ENCODE measurements at regions not wholly inside any gene's neighbourhood (a gene's known extent, or its start where the extent isn't known, plus 50 kb on each side); places are given as distances from the start of the nearest gene placed in this dataset.

DNA sequence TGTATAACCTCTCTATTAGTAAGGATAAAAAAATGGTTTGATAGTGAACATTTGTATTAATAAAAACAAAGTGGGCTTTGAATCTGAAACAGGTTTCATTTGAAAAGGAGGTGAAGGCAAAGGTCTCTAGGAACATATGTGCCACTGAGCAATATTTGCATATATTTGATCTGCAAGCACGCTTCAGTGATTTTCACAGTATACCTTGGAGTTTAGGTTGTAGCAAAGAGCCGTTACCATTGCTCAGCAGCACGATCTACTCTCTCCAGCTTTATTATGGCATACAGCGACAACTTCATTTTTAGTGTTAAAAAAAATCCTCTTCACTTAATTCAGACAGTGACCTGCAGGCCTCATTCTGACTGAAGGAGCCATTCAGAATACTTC, 75.8 kb upstream of the ZEB2 start:
- no peak for DNase-seq

DNA sequence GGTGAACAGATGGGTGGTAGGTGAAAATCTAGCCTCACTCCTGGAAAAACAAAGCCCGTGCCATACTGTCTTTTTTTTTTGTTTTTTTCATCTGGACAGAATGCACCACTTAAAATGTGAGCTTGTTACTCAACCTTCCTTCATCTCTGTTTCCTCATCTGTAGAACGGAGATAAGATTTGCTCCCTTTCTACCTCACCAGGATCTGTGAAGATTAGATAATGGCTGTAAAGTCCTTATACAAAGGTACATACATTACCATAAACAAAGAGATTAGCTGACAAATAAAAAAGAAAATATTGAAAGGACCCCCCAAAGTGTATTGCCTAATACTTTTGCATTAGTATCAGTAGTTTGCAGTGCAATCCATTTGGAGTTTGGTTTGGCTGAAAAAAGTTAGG, 75.4 kb upstream of the ZEB2 start:
- no peak for DNase-seq

DNA sequence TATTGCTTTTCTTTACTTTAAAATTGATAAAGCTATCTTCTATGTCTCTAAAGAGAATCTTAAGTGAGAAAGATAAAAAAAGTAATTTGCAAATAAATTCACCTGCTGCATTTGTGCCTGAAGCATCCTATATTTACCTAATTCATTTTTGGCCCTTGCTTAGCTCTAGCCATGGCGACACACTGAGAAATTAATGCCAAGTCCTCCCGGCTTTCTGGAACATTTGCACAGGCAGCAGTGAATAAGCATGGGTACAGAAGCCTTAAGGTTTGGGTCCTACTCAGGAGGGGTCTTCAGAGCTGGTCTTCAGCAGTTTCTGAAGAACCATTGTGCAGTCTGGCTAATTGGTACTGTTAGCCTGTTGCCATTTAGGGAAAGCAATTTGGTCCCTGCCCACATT, 73.9 kb upstream of the ZEB2 start:
- no peak for DNase-seq

DNA sequence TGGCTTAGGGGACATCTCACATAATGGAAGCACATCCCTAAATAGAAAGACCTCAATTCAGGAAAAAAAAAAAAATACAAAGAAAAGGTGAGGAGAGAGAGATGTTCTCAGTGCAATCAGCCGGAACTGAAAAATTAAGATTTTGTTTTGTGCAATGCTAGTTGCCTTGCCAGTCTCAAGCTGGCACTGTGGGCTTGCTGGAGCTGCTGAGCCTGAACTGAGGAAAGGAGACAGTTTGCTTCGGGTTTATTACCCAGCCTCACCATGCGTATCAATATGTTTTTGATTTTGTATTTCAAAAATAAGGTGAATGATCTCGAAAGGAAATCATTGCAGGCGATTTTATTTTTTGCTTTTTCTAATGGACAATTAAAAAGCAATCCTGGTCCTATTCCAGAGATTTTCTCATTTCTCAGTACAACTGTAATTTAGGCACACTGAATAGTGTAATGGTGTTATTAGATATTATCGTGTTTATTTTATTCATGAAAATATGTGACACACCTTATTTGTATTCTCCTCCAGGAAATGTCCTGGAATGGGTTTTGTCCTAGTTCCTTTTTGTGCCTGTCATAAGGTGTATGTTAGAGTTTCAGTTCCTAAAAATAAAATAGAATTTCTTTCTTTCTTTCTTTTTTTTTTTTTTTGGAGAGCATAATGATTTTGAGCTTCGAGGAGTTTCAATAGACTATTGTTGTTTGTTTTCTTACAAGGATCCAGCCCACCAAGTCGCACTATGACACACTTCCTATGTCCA, 72.8 kb upstream of the ZEB2 start:
- DNase-seq = no peak

DNA sequence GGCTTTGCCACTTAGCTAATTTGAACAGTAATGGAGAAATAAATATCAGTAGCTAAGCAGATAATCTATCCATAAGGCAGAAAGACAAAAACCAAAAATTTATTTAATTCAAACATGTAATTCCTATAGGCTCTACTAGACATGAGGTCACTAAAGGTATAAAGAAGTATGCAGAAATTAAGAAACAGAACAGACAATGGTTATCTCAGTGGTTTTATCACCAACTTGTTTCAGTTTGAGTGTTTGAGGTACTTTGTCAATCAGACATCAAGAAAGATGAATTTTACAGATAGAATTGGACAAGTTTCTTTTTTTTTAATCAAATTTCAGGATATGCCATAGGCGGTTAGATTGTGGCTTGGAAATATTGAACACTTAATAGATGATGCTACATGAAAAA, 67.4 kb upstream of the ZEB2 start:
- DNase-seq = no peak

DNA sequence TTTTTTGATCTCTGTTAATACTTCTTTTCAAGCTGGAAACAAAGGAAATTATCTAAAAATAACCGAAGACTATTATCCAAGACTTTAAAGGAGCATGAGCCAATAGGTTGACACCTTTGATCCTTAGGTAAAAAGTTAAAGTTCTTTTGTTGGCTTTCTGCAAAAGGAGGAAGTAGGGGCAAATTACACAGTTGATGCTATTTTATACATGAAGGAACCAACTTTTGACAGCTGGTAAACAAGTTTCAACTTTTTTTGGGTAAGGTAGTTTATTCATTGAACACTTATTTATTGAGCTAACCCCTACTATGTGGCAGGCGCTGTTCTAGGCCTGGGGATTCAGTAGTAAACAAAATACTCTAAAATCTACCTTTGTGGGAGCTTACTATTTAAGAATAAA, 66.6 kb upstream of the ZEB2 start:
- peak; percentile 6 to 13 for DNase-seq

DNA sequence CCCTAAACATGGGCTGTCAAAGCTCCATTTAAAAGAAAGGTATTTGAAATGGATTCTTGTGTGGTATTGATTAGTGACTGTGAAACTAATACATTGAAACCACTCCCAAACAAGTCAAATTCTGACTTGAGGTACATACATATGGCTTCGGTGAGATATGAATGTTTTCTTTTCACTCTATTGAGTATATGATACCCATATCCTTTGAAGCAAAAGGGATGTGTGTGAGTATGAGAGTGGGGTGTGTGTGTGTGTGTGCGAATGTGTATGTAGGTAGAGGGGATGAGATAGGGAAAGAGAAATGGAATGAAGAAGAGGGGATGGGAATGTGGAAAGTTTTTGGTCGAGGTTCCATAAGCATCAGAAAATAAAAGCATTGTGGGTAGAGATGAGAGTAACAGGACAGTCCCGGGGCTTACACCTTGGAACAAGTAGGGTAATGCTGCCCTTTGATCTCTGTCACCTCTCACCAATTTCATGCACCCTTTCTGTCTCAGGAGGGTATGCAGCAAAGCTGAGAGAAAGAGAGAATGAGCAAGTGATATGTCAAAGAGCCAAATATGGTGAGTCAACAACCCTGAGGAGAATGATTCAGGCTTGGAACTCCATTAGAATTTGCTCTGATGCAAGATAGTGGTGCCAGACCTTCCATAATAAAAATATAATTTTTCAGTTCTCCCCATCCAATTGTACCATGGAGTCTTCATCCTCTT, 64.0 kb upstream of the ZEB2 start:
- no peak for DNase-seq

DNA sequence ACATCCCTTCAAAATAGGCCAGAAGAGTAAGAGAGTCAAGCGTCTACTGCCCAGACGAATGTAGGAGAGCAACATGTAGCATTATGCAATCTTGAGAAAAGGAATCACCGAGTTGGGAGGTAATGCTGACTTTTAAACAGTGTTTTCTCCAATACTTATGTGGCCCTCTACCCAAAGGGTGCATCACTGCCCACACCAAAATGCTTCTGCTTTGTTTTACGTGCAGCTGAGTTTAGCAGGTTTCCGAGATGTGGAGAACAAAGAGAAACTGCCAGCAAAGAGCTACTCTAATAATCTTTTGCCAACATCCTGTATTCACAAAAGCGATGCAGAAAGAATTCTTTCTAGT, 63.4 kb upstream of the ZEB2 start:
- no peak for DNase-seq

DNA sequence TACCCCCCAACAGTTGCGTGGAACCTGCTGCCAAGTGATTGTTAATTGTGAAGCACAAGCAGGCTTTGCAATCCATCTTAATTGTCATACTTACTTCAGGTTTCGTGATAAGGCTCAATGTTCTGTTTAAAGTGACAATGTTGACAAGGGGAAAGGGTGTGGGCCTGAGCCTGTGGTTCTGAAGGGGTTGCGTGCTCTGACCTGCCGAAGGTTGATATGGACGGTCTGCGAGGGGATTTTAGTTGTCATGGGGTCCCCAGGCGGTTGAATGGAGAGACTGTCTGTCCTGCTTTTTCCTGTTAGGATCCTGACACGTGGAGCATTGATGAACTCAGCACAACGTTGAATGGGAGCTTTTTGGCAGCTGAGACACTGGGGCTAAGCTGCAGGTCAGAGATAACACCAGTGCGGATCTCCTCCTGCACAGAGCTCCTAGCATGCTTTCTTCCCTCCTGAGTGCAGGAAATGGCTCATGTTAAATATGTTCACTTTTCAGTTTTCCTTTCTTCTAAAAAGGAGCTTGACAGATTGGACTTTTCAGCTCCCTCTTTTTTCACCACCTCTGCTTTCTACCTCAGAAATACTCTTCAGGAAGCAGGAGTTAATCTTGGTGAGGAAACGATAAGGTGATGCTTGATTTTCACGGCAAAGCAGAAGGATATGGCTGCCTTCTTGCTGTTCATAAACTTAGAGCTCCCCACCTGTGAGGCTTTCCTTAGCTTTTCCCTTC, 62.9 kb upstream of the ZEB2 start:
- no peak for DNase-seq

DNA sequence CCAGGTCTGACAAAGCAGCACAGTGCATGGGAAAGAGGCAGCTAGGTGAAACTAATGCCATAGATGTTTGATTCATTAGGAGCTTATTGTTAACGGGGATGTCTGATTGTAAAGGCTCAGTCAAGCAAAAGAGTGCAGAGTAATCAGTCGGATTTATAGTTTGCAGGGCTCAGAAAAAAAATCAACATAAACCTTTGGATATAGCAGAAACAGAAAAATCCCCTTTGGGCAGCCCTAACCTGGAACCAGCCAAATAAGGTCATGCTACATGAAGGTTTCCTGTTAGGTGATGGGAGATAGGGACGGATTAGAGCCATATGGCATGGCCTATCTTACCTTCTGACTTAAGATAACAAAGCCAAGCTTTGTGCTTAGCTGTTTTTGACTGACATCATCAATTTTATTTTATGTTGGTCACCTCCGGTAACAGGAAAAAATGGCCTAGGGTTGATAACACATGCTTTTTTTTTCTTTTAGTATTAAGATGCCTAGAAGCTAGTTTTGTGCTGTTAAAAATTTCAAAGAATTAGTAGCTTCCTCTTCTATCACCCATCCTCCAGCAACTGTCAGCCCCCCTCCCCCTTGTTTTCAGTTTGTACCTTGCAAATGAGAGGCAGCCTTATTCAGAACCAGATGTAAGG, 60.7 kb upstream of the ZEB2 start:
- DNase-seq = no peak

DNA sequence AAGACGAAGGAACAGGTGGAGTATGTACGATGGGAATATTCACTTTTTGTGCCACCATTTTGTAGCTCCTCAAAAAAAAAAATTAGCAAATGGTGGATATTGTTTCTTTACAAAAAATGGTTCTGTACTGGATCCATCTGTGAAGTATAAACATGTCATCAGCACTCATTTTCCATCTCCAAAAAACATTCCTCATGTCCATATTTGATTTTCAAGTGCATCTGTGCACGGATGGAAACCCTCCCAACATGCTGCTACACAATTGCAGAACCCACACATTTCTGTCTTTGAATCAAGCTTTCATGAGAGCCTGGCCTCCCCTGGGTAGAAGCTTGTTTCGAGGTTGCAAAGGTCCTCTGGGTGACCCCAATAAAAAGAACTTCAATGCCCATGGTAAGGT, 59.6 kb upstream of the ZEB2 start:
- DNase-seq = no peak

DNA sequence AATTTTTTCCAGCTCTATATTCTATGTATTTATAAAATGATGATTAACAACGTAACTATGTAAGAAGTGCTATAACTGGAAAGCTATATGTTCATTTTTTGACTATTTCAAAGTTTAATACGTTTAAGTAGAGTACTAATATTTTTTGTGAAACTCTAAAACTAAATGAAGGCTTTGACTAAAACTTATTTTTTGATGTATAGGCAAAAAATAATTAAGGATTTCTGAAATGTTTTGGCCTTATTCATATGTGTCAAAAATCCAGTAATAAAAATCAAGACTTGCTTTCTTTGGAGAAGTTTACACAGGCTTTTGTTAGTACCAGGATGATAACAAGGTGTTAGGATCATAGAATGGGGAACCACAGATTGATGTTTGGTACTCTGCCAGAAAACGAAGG, 58.2 kb upstream of the ZEB2 start:
- DNase-seq = no peak

DNA sequence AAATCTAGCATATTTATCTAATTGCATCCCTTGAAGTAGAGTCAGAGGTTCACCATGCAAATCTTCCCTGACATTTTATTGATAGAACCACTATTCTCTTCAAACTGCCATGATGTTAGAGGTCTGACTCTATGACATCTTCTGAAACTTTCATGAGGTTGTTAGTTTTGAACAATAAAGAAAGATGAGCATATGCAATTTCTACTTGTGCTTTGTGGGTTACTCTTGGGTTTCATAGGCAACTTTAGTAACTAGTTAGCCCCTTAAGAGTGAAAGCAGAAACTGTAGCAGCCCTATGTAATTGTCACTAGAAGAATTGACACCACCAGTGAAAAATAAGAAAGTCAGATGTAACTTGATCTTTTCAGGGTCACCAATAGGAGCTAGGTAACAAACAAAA, 53.1 kb upstream of the ZEB2 start:
- DNase-seq = no peak

DNA sequence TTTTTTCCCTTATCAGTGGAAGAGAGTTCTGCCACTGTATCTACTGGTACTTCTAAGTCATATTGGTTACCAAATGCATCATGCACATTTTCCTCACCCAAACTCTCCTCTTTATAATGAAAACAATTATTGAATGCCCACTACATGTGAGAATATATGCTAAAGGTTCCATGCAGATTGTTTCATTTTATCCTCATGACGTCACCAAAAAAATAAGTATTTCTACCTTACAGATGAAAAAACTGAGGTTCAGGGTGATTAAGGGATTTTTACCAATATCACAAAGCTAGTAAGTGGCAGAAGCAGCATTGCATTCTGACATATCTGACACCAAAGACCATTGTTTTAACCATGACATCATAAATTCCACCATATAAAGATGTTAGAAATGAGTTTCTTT, 51.9 kb upstream of the ZEB2 start:
- DNase-seq = no peak

DNA sequence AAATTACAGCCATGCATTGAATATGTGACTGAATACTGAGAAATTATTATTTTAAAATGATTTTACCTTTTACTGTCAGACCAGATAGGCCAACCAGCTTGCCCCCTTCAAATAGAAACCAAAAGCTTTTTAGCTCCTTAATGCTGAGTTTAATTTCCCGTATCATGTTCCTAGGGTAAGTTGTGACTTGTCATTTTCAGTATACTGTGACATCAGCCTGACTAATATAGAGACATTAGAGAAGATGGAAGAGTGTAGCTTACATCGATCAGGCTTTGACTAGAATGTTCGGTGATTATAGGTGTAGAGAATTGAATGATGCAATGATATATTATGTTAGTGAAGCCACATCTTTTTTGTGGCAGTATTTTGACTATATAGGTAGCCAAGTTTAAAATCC, 50.6 kb upstream of the ZEB2 start:
- no peak for DNase-seq
